ENCODE measurements at regions not wholly inside any gene's neighbourhood (a gene's known extent, or its start where the extent isn't known, plus 50 kb on each side); places are given as distances from the start of the nearest gene placed in this dataset.

GRCh38 chr16:5396880-5397279 lies 299.3 kb upstream of the EEF2KMT start:
- ATAC-seq (replicated peaks) (no peak), DNase-seq (no peak)
- Mint-ChIP-seq H3K27me3 (peaks cover 16 to 28% of the 10 kb centered on the region in 2 donors), H3K4me3 (no peak overlapping the region), H3K9me3 (peaks cover 4 to 7% of the 10 kb centered on the region in 2 donors), H3K4me1 (ENCODE audit: low read depth in 2 of 2) (no peaks in the 10 kb centered on the region), H3K27ac (no peak overlapping the region), H3K36me3 (ENCODE audit: insufficient read depth) (no peaks in the 10 kb centered on the region)

- no peaks in the 10 kb centered on the region for H3K36me3 Mint-ChIP-seq (ENCODE audit: insufficient read depth)
- DNase-seq = no peak
- ATAC-seq (replicated peaks) = no peak
- peaks cover 7 to 17% of the 10 kb centered on the region in 2 donors for H3K27me3 Mint-ChIP-seq
- no peak overlapping the region for H3K27ac Mint-ChIP-seq
- H3K4me1 Mint-ChIP-seq (ENCODE audit: low read depth in 2 of 2) = no peaks in the 10 kb centered on the region
- H3K4me3 Mint-ChIP-seq = no peak overlapping the region
- H3K9me3 Mint-ChIP-seq = peaks cover 0 to 1% of the 10 kb centered on the region in 2 donors
These were observed 295.5 kb upstream of the EEF2KMT start for GRCh38 chr16:5393070-5393469.

GRCh38 chr16:5386989-5387388 lies 289.4 kb upstream of the EEF2KMT start:
- Mint-ChIP-seq H3K27me3 (peaks cover 0 to 10% of the 10 kb centered on the region in 2 donors), H3K36me3 (ENCODE audit: insufficient read depth) (no peaks in the 10 kb centered on the region)
- ATAC-seq (replicated peaks) = no peak

GRCh38 chr16:5385811-5386210 lies 288.2 kb upstream of the EEF2KMT start:
- no peaks in the 10 kb centered on the region for H3K4me1 Mint-ChIP-seq (ENCODE audit: low read depth in 2 of 2)
- peaks cover 2 to 15% of the 10 kb centered on the region in 2 donors for H3K9me3 Mint-ChIP-seq
- no peak overlapping the region for H3K4me3 Mint-ChIP-seq
- no peaks in the 10 kb centered on the region for H3K36me3 Mint-ChIP-seq (ENCODE audit: insufficient read depth)
- peaks cover 0 to 10% of the 10 kb centered on the region in 2 donors for H3K27me3 Mint-ChIP-seq
- no peak for DNase-seq
- no peak for ATAC-seq (replicated peaks)
- H3K27ac Mint-ChIP-seq = no peak overlapping the region

More at GRCh38 chr16:5386989-5387388, 289.4 kb upstream of the EEF2KMT start:
- Mint-ChIP-seq H3K4me1 (ENCODE audit: low read depth in 2 of 2) (no peaks in the 10 kb centered on the region), H3K27ac (no peak overlapping the region), H3K4me3 (no peak overlapping the region), H3K9me3 (peaks cover 2 to 15% of the 10 kb centered on the region in 2 donors)
- DNase-seq = no peak

- peaks cover 0 to 10% of the 10 kb centered on the region in 2 donors for H3K27me3 Mint-ChIP-seq
- H3K27ac Mint-ChIP-seq = no peak overlapping the region
- no peak for DNase-seq
- no peak overlapping the region for H3K4me3 Mint-ChIP-seq
- H3K4me1 Mint-ChIP-seq (ENCODE audit: low read depth in 2 of 2) = no peaks in the 10 kb centered on the region
- H3K36me3 Mint-ChIP-seq (ENCODE audit: insufficient read depth) = no peaks in the 10 kb centered on the region
- ATAC-seq (replicated peaks) = no peak
- H3K9me3 Mint-ChIP-seq = peaks cover 2 to 15% of the 10 kb centered on the region in 2 donors
These were observed 287.5 kb upstream of the EEF2KMT start for GRCh38 chr16:5385115-5385514.

- ATAC-seq (replicated peaks) = no peak
- no peak overlapping the region for H3K4me3 Mint-ChIP-seq
- peaks cover 0 to 10% of the 10 kb centered on the region in 2 donors for H3K27me3 Mint-ChIP-seq
- no peak for DNase-seq
- no peak overlapping the region for H3K27ac Mint-ChIP-seq
- H3K36me3 Mint-ChIP-seq (ENCODE audit: insufficient read depth) = no peaks in the 10 kb centered on the region
- H3K9me3 Mint-ChIP-seq = peaks cover 2 to 15% of the 10 kb centered on the region in 2 donors
- H3K4me1 Mint-ChIP-seq (ENCODE audit: low read depth in 2 of 2) = no peaks in the 10 kb centered on the region
These were observed 286.1 kb upstream of the EEF2KMT start for GRCh38 chr16:5383737-5384136.

GRCh38 chr16:5382484-5382883 lies 284.9 kb upstream of the EEF2KMT start:
- no peak overlapping the region for H3K4me3 Mint-ChIP-seq
- H3K36me3 Mint-ChIP-seq (ENCODE audit: insufficient read depth) = no peaks in the 10 kb centered on the region
- no peaks in the 10 kb centered on the region for H3K4me1 Mint-ChIP-seq (ENCODE audit: low read depth in 2 of 2)
- H3K9me3 Mint-ChIP-seq = peaks cover 2 to 11% of the 10 kb centered on the region in 2 donors
- DNase-seq = no peak
- H3K27ac Mint-ChIP-seq = no peak overlapping the region
- H3K27me3 Mint-ChIP-seq = peaks cover 0 to 5% of the 10 kb centered on the region in 2 donors
- no peak for ATAC-seq (replicated peaks)

GRCh38 chr16:5381481-5381880 lies 283.9 kb upstream of the EEF2KMT start:
- Mint-ChIP-seq H3K4me1 (ENCODE audit: low read depth in 2 of 2) (no peaks in the 10 kb centered on the region), H3K9me3 (peaks cover 2 to 9% of the 10 kb centered on the region in 2 donors), H3K27me3 (peaks cover 7 to 12% of the 10 kb centered on the region in 2 donors), H3K4me3 (no peak overlapping the region), H3K36me3 (ENCODE audit: insufficient read depth) (no peaks in the 10 kb centered on the region), H3K27ac (no peak overlapping the region)
- ATAC-seq (replicated peaks) (no peak), DNase-seq (no peak)

- no peak overlapping the region for H3K27ac Mint-ChIP-seq
- peaks cover 2 to 9% of the 10 kb centered on the region in 2 donors for H3K9me3 Mint-ChIP-seq
- H3K36me3 Mint-ChIP-seq (ENCODE audit: insufficient read depth) = no peaks in the 10 kb centered on the region
- H3K4me1 Mint-ChIP-seq (ENCODE audit: low read depth in 2 of 2) = no peaks in the 10 kb centered on the region
- H3K27me3 Mint-ChIP-seq = peaks cover 7 to 27% of the 10 kb centered on the region in 2 donors
- no peak overlapping the region for H3K4me3 Mint-ChIP-seq
- DNase-seq (no peak), ATAC-seq (replicated peaks) (no peak)
These were observed 282.4 kb upstream of the EEF2KMT start for GRCh38 chr16:5379954-5380353.

- Mint-ChIP-seq H3K27me3 (peaks cover 14 to 41% of the 10 kb centered on the region in 2 donors), H3K4me1 (ENCODE audit: low read depth in 2 of 2) (no peaks in the 10 kb centered on the region), H3K4me3 (no peak overlapping the region), H3K27ac (no peak overlapping the region), H3K9me3 (no peaks in the 10 kb centered on the region), H3K36me3 (ENCODE audit: insufficient read depth) (no peaks in the 10 kb centered on the region)
- DNase-seq (no peak), ATAC-seq (replicated peaks) (no peak)
These were observed 280.9 kb upstream of the EEF2KMT start for GRCh38 chr16:5378531-5378930.

GRCh38 chr16:5377280-5377898 lies 279.8 kb upstream of the EEF2KMT start:
- Mint-ChIP-seq H3K4me1 (ENCODE audit: low read depth in 2 of 2) (no peaks in the 10 kb centered on the region), H3K9me3 (no peaks in the 10 kb centered on the region), H3K4me3 (no peak overlapping the region), H3K27me3 (peaks cover 24 to 53% of the 10 kb centered on the region in 2 donors), H3K36me3 (ENCODE audit: insufficient read depth) (no peaks in the 10 kb centered on the region), H3K27ac (no peak overlapping the region)
- ATAC-seq (replicated peaks) = no peak
- no peak for DNase-seq

- DNase-seq = no peak
- Mint-ChIP-seq H3K27ac (no peak overlapping the region), H3K4me1 (ENCODE audit: low read depth in 2 of 2) (no peaks in the 10 kb centered on the region), H3K27me3 (peaks cover 24 to 53% of the 10 kb centered on the region in 2 donors), H3K9me3 (no peaks in the 10 kb centered on the region), H3K36me3 (ENCODE audit: insufficient read depth) (no peaks in the 10 kb centered on the region), H3K4me3 (no peak overlapping the region)
- no peak for ATAC-seq (replicated peaks)
These were observed 276.6 kb upstream of the EEF2KMT start for GRCh38 chr16:5374184-5374583.

GRCh38 chr16:5367951-5368350 lies 270.4 kb upstream of the EEF2KMT start:
- no peaks in the 10 kb centered on the region for H3K4me1 Mint-ChIP-seq (ENCODE audit: low read depth in 2 of 2)
- ATAC-seq (replicated peaks) (no peak), DNase-seq (no peak)
- peaks cover 17 to 33% of the 10 kb centered on the region in 2 donors for H3K27me3 Mint-ChIP-seq
- H3K36me3 Mint-ChIP-seq (ENCODE audit: insufficient read depth) = no peaks in the 10 kb centered on the region
- H3K27ac Mint-ChIP-seq = no peak overlapping the region
- H3K4me3 Mint-ChIP-seq = no peak overlapping the region
- no peaks in the 10 kb centered on the region for H3K9me3 Mint-ChIP-seq

GRCh38 chr16:5366126-5366525 lies 268.5 kb upstream of the EEF2KMT start:
- H3K4me3 Mint-ChIP-seq = no peak overlapping the region
- ATAC-seq (replicated peaks) = no peak

More at GRCh38 chr16:5366126-5366525, 268.5 kb upstream of the EEF2KMT start:
- no peaks in the 10 kb centered on the region for H3K9me3 Mint-ChIP-seq
- H3K4me1 Mint-ChIP-seq (ENCODE audit: low read depth in 2 of 2) = no peaks in the 10 kb centered on the region
- H3K36me3 Mint-ChIP-seq (ENCODE audit: insufficient read depth) = no peaks in the 10 kb centered on the region
- peaks cover 13 to 27% of the 10 kb centered on the region in 2 donors for H3K27me3 Mint-ChIP-seq
- no peak for DNase-seq
- H3K27ac Mint-ChIP-seq = no peak overlapping the region
